SK-N-SH treated with all-trans-retinoic acid at 6 μM for 48 hours (cell line): ENCODE measurements at regions not wholly inside any gene's neighbourhood (a gene's known extent, or its start where the extent isn't known, plus 50 kb on each side); places are given as distances from the start of the nearest gene placed in this dataset.

Experiments used
- ATAC-seq: fragments of 200-7000 bp; cut with Tn5 transposase; 3 replicates; pipeline ENCODE4 v1.9.1; 2020; ENCODE audit warnings: mild to moderate bottlenecking, moderate library complexity
- ARNTL ChIP-seq: fragments of 450-650 bp; formaldehyde crosslinking; IDR thresholded peaks from 2 replicates; pipeline ENCODE4 v1.5.0; 2020; ENCODE audit warnings: low read depth, mild to moderate bottlenecking, moderate library complexity, borderline replicate concordance
- BACH2 ChIP-seq: fragments of 250-450 bp; sonication (Bioruptor Pico); IDR thresholded peaks from 2 replicates; pipeline ENCODE4 v1.9.0; 2021; ENCODE audit warnings: mild to moderate bottlenecking, borderline replicate concordance
- CREB5 ChIP-seq: fragments of 250-450 bp; sonication (Bioruptor Pico); IDR thresholded peaks from 2 replicates; pipeline ENCODE4 v1.5.1; 2020; ENCODE audit warnings: low read depth, mild to moderate bottlenecking, moderate library complexity
- CSDC2 ChIP-seq: fragments of 250-450 bp; sonication (Bioruptor Pico); IDR thresholded peaks from 2 replicates; pipeline ENCODE4 v1.5.0; 2020; ENCODE audit warnings: mild to moderate bottlenecking, moderate library complexity
- ESRRG ChIP-seq: fragments of 250-450 bp; sonication (Bioruptor Pico); IDR thresholded peaks from 2 replicates; pipeline ENCODE4 v1.6.1; 2021; ENCODE audit warnings: mild to moderate bottlenecking
- GLIS3 ChIP-seq: fragments of 250-450 bp; sonication (Bioruptor Pico); IDR thresholded peaks from 2 replicates; pipeline ENCODE4 v1.5.0; 2020; ENCODE audit warnings: mild to moderate bottlenecking, moderate library complexity
- ISL1 ChIP-seq: fragments of 250-450 bp; sonication (Bioruptor Pico); IDR thresholded peaks from 2 replicates; pipeline ENCODE4 v2.1.2; 2022; ENCODE audit warnings: mild to moderate bottlenecking, moderate library complexity
- OSR1 ChIP-seq: fragments of 250-450 bp; sonication (Bioruptor Pico); IDR thresholded peaks from 2 replicates; pipeline ENCODE4 v1.8.0; 2022; ENCODE audit warnings: moderate library complexity, mild to moderate bottlenecking, inconsistent platforms
- PATZ1 ChIP-seq: fragments of 250-450 bp; sonication (Bioruptor Pico); IDR thresholded peaks from 2 replicates; pipeline ENCODE4 v1.8.0; 2020; ENCODE audit warnings: mild to moderate bottlenecking, moderate library complexity, borderline replicate concordance
- POU6F1 ChIP-seq: fragments of 250-450 bp; sonication (Bioruptor Pico); IDR thresholded peaks from 2 replicates; pipeline ENCODE4 v1.8.0; 2021; ENCODE audit warnings: low read depth, mild to moderate bottlenecking, moderate library complexity, borderline replicate concordance
- PPARA ChIP-seq: fragments of 250-450 bp; sonication (Bioruptor Pico); IDR thresholded peaks from 2 replicates; pipeline ENCODE4 v1.5.0; 2020; ENCODE audit warnings: mild to moderate bottlenecking, borderline replicate concordance
- RARB ChIP-seq: fragments of 250-450 bp; sonication (Bioruptor Pico); IDR thresholded peaks from 2 replicates; pipeline ENCODE4 v1.8.0; 2021; ENCODE audit warnings: mild to moderate bottlenecking, moderate library complexity
- SNAI2 ChIP-seq: fragments of 250-450 bp; sonication (Bioruptor Pico); IDR thresholded peaks from 2 replicates; pipeline ENCODE4 v1.5.0; 2020; ENCODE audit warnings: mild to moderate bottlenecking, moderate library complexity
- TCF4 ChIP-seq: fragments of 250-450 bp; sonication (Bioruptor Pico); IDR thresholded peaks from 2 replicates; pipeline ENCODE4 v1.8.0; 2021; ENCODE audit warnings: mild to moderate bottlenecking, moderate library complexity, borderline replicate concordance
- TOX ChIP-seq: fragments of 250-450 bp; sonication (Bioruptor Pico); IDR thresholded peaks from 2 replicates; pipeline ENCODE4 v1.8.0; 2021; ENCODE audit warnings: mild to moderate bottlenecking, moderate library complexity, borderline replicate concordance
- ZFP3 ChIP-seq: fragments of 250-450 bp; sonication (Bioruptor Pico); IDR thresholded peaks from 2 replicates; pipeline ENCODE4 v1.5.0; 2020; ENCODE audit warnings: mild to moderate bottlenecking, moderate library complexity
- ZFP30 ChIP-seq: fragments of 450-650 bp; formaldehyde crosslinking; IDR thresholded peaks from 2 replicates; pipeline ENCODE4 v1.5.0; 2022; ENCODE audit warnings: mild to moderate bottlenecking, moderate library complexity
- ZNF565 ChIP-seq: fragments of 450-650 bp; formaldehyde crosslinking; conservative IDR thresholded peaks from 2 replicates; pipeline ENCODE4 v1.5.0; 2020; ENCODE audit warnings: low read depth, mild to moderate bottlenecking, moderate library complexity
- ZNF70 ChIP-seq: fragments of 450-650 bp; formaldehyde crosslinking; IDR thresholded peaks from 2 replicates; pipeline ENCODE4 v1.5.0; 2020; ENCODE audit warnings: mild to moderate bottlenecking, moderate library complexity
- ZNF8 ChIP-seq: fragments of 450-650 bp; formaldehyde crosslinking; IDR thresholded peaks from 2 replicates; pipeline ENCODE4 v1.5.0; 2020; ENCODE audit warnings: mild to moderate bottlenecking, moderate library complexity
- TF ChIP-seq, protein P1 (sequence below): fragments of 250-450 bp; sonication (Bioruptor Pico); IDR thresholded peaks from 2 replicates; pipeline ENCODE4 v1.5.1; 2021; ENCODE audit warnings: mild to moderate bottlenecking, moderate library complexity

- ATAC-seq: no peak
- TF ChIP-seq ARNTL (CRISPR knock-in tag): no peak
- TF ChIP-seq ZNF565 (CRISPR knock-in tag): no peak
- no peak for TF ChIP-seq OSR1 (CRISPR knock-in tag)
- no peak for TF ChIP-seq TOX (CRISPR knock-in tag)
- TF ChIP-seq GLIS3: no peak
- no peak for TF ChIP-seq BACH2 (CRISPR knock-in tag)
- TF ChIP-seq ISL1: no peak
- TF ChIP-seq ZNF8: no peak
- TF ChIP-seq PATZ1: no peak
- no peak for TF ChIP-seq CREB5 (CRISPR knock-in tag)
- no peak for TF ChIP-seq PPARA (CRISPR knock-in tag)
- TF ChIP-seq, protein P1, sequence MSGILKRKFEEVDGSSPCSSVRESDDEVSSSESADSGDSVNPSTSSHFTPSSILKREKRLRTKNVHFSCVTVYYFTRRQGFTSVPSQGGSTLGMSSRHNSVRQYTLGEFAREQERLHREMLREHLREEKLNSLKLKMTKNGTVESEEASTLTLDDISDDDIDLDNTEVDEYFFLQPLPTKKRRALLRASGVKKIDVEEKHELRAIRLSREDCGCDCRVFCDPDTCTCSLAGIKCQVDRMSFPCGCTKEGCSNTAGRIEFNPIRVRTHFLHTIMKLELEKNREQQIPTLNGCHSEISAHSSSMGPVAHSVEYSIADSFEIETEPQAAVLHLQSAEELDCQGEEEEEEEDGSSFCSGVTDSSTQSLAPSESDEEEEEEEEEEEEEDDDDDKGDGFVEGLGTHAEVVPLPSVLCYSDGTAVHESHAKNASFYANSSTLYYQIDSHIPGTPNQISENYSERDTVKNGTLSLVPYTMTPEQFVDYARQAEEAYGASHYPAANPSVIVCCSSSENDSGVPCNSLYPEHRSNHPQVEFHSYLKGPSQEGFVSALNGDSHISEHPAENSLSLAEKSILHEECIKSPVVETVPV: no peak
Observed at GRCh38 chr2:35503311-35503710, 852.3 kb upstream of the CRIM1 start.

DNA sequence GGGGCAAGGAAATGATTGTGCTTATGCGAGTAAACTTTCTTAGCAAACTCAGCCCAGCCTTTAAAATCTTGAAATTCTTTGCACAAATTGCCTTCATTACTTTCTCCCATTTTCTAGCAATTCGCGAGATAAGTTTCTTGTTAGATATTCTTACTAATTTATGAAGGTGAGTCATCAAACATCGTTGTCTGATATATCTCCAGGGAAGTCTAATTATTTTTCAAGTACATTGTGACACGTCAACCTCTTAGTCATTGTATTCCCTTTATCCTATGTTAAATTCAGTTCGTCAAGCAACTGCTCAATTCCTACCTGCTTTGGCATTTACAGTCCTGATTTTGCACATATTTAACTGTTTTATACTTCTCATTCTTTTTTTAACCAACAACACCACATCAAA is 854.5 kb upstream of the CRIM1 start:
- ATAC-seq: no peak

More for the DNA sequence above, 854.5 kb upstream of the CRIM1 start:
- TF ChIP-seq OSR1 (CRISPR knock-in tag) (no peak), CSDC2 (CRISPR knock-in tag) (no peak), ZFP3 (no peak), CREB5 (CRISPR knock-in tag) (no peak), PPARA (CRISPR knock-in tag) (no peak), ESRRG (CRISPR knock-in tag) (no peak), PATZ1 (no peak), SNAI2 (CRISPR knock-in tag) (no peak), ZNF8 (no peak), ARNTL (CRISPR knock-in tag) (no peak), ZFP30 (CRISPR knock-in tag) (no peak), RARB (CRISPR knock-in tag) (no peak), GLIS3 (no peak), BACH2 (CRISPR knock-in tag) (no peak), ZNF70 (CRISPR knock-in tag) (no peak), ZNF565 (CRISPR knock-in tag) (no peak), ISL1 (no peak), TCF4 (CRISPR knock-in tag) (no peak), TOX (CRISPR knock-in tag) (no peak), POU6F1 (CRISPR knock-in tag) (no peak)
